ENCODE measurements at regions not wholly inside any gene's neighbourhood (a gene's known extent, or its start where the extent isn't known, plus 50 kb on each side); places are given as distances from the start of the nearest gene placed in this dataset.

- no peak for TF ChIP-seq CTCF (conservative IDR thresholded peaks at IDR 0.05; ENCODE audit: low read depth, low read length)
- H3K4me3 ChIP-seq (ENCODE audit: low read depth, low read length): no peak overlapping the region
Observed at GRCh38 chr3:88626456-88627120, 476.8 kb downstream of the C3orf38 start.

GRCh38 chr3:88628901-88629300, 478.5 kb upstream of the EPHA3 start:
- no peak overlapping the region for H3K4me3 ChIP-seq (ENCODE audit: low read depth, low read length)
- no peak for TF ChIP-seq CTCF (conservative IDR thresholded peaks at IDR 0.05; ENCODE audit: low read depth, low read length)
- DNase-seq (ENCODE audit: low read depth): no peak

More at GRCh38 chr3:88626456-88627120, 476.8 kb downstream of the C3orf38 start:
- no peak for DNase-seq (ENCODE audit: low read depth)

GRCh38 chr3:88632226-88632625, 475.2 kb upstream of the EPHA3 start:
- peak; percentile 8 for DNase-seq (ENCODE audit: low read depth)
- TF ChIP-seq CTCF (conservative IDR thresholded peaks at IDR 0.05; ENCODE audit: low read depth, low read length): no peak
- no peak overlapping the region for H3K4me3 ChIP-seq (ENCODE audit: low read depth, low read length)

GRCh38 chr3:88640581-88640980, 466.8 kb upstream of the EPHA3 start:
- DNase-seq (ENCODE audit: low read depth): no peak

GRCh38 chr3:88641033-88641604, 466.3 kb upstream of the EPHA3 start:
- H3K4me3 ChIP-seq (ENCODE audit: low read depth, low read length): no peak overlapping the region
- TF ChIP-seq CTCF (conservative IDR thresholded peaks at IDR 0.05; ENCODE audit: low read depth, low read length): peak; percentile 52
- DNase-seq (ENCODE audit: low read depth): peak; percentile 42

More at GRCh38 chr3:88640581-88640980, 466.8 kb upstream of the EPHA3 start:
- H3K4me3 ChIP-seq (ENCODE audit: low read depth, low read length): no peak overlapping the region
- no peak for TF ChIP-seq CTCF (conservative IDR thresholded peaks at IDR 0.05; ENCODE audit: low read depth, low read length)

GRCh38 chr3:88657459-88657858, 450.0 kb upstream of the EPHA3 start:
- TF ChIP-seq CTCF (conservative IDR thresholded peaks at IDR 0.05; ENCODE audit: low read depth, low read length): no peak
- DNase-seq (ENCODE audit: low read depth): no peak
- H3K4me3 ChIP-seq (ENCODE audit: low read depth, low read length): no peak overlapping the region

- DNase-seq (ENCODE audit: low read depth): no peak
- H3K4me3 ChIP-seq (ENCODE audit: low read depth, low read length): no peak overlapping the region
- TF ChIP-seq CTCF (conservative IDR thresholded peaks at IDR 0.05; ENCODE audit: low read depth, low read length): no peak
Observed at GRCh38 chr3:88661433-88661824, 446.0 kb upstream of the EPHA3 start.

Measured in choroid plexus epithelial cell (primary cell).